Omental fat pad (tissue), 3 donors: ENCODE measurements at regions not wholly inside any gene's neighbourhood (a gene's known extent, or its start where the extent isn't known, plus 50 kb on each side); places are given as distances from the start of the nearest gene placed in this dataset. TPM values are rescaled to one million over a fixed set of nuclear protein-coding genes. Genes with fewer than 3 reads are reported as not detected.

ENCODE experiments used
- ATAC-seq: fragments of 150-250 bp; one replicate; pipeline ENCODE4 v1.9.1; 2016; ENCODE audit warnings: mild to moderate bottlenecking, moderate library complexity; ENCODE audit not compliant: low FRiP score
- DNase-seq: peaks from one replicate; pipeline ENCODE4 v3.0.0-alpha.2; 2019; ENCODE audit warnings: low spot score
- CTCF ChIP-seq, 3 donors: fragments of 450-650 bp; IDR thresholded peaks; one replicate each; pipeline ENCODE4 v1.5.1; 2016 to 2017; ENCODE audit warnings: antibody characterized with exemption in 3 of 3, mild to moderate bottlenecking in 3 of 3, moderate library complexity in 2 of 3
- small RNA-seq: library from RNA; depleted of rRNA; stranded (forward); fragments of <200 nt; gene quantifications from one replicate; pipeline ENCODE3, GENCODE V24; 2016

- TF ChIP-seq CTCF (IDR thresholded peaks at IDR 0.05) = no peak
- DNase-seq (no peak), ATAC-seq (no peak)
Observed at GRCh38 chr16:85557971-85558657, 55.0 kb upstream of the GSE1 start.

- ATAC-seq = no peak
- DNase-seq = no peak
- no peak for TF ChIP-seq CTCF (IDR thresholded peaks at IDR 0.05)
Observed at GRCh38 chr16:85560932-85561247, 52.2 kb upstream of the GSE1 start.

GRCh38 chr16:85561248-85562092 is 51.7 kb upstream of the GSE1 start:
- ATAC-seq = no peak
- no peak for TF ChIP-seq CTCF (IDR thresholded peaks at IDR 0.05)
- no peak for DNase-seq

GRCh38 chr16:85562093-85562786 is 50.9 kb upstream of the GSE1 start:
- no peak for TF ChIP-seq CTCF (IDR thresholded peaks at IDR 0.05)
- no peak for ATAC-seq
- no peak for DNase-seq

GRCh38 chr16:85563034-85563433 is 50.1 kb upstream of the GSE1 start:
- DNase-seq = no peak
- no peak for ATAC-seq
- TF ChIP-seq CTCF (IDR thresholded peaks at IDR 0.05) = no peak

Small RNA genes lying in the stretch of these regions (small RNA-seq; reads per million reads assigned to genes)
- gene COX6CP16 = not detected
- not detected for gene MIR5093
